ENCODE measurements at regions not wholly inside any gene's neighbourhood (a gene's known extent, or its start where the extent isn't known, plus 50 kb on each side); places are given as distances from the start of the nearest gene placed in this dataset.

DNA sequence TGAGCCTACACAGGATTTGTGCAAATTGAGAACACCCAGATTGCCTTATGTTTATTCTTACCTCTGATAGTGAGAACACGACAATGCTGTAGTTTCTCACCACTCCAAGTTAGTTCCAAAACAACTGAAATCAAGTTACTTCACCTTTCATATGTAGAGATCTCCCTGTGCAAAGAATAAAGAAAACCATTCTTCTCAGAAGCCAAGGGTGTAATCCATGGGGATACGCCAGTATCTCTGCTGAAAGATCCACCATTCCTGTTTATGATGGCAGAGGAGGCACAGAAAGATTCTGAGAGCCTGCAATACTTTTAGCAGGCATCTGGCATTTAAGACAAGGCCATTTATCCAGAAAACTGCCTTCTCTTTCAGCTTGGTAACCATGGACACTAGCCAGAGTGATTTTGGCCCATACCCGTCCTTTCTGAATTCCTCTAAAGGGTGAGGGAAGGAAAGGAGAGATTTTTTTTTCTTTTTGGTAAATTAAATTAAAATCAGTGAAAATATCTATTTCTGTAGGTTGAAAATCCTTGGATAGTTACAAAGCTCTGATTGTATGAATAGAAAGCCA lies 355.4 kb upstream of the FAR2 start:
- TF ChIP-seq, protein P1, sequence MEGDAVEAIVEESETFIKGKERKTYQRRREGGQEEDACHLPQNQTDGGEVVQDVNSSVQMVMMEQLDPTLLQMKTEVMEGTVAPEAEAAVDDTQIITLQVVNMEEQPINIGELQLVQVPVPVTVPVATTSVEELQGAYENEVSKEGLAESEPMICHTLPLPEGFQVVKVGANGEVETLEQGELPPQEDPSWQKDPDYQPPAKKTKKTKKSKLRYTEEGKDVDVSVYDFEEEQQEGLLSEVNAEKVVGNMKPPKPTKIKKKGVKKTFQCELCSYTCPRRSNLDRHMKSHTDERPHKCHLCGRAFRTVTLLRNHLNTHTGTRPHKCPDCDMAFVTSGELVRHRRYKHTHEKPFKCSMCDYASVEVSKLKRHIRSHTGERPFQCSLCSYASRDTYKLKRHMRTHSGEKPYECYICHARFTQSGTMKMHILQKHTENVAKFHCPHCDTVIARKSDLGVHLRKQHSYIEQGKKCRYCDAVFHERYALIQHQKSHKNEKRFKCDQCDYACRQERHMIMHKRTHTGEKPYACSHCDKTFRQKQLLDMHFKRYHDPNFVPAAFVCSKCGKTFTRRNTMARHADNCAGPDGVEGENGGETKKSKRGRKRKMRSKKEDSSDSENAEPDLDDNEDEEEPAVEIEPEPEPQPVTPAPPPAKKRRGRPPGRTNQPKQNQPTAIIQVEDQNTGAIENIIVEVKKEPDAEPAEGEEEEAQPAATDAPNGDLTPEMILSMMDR (IDR thresholded peaks at IDR 0.05), result no peak
- TF ChIP-seq POLR2AphosphoS5 (IDR thresholded peaks at IDR 0.05), result no peak

Measured in prostate gland (tissue), 2 donors.